Ishikawa (cell line): ENCODE measurements at regions not wholly inside any gene's neighbourhood (a gene's known extent, or its start where the extent isn't known, plus 50 kb on each side); places are given as distances from the start of the nearest gene placed in this dataset.

Experiments
- CEBPB ChIP-seq: IDR thresholded peaks from 2 replicates; pipeline ENCODE4 v1.6.1; 2012
- CREB1 ChIP-seq: IDR thresholded peaks from 2 replicates; pipeline ENCODE4 v1.6.1; 2012; ENCODE audit warnings: low read depth
- EP300 ChIP-seq: IDR thresholded peaks from 2 replicates; pipeline ENCODE4 v1.6.1; 2012; ENCODE audit warnings: borderline replicate concordance
- NFIC ChIP-seq: IDR thresholded peaks from 2 replicates; pipeline ENCODE4 v1.6.1; 2012
- RAD21 ChIP-seq: IDR thresholded peaks from 2 replicates; pipeline ENCODE4 v1.6.1; 2012; ENCODE audit warnings: low read depth
- REST ChIP-seq: IDR thresholded peaks from 2 replicates; pipeline ENCODE4 v1.6.1; 2012; ENCODE audit warnings: low read depth, mild to moderate bottlenecking
- TEAD4 ChIP-seq: IDR thresholded peaks from 2 replicates; pipeline ENCODE4 v1.6.1; 2012
- YY1 ChIP-seq: IDR thresholded peaks from 2 replicates; pipeline ENCODE4 v1.6.1; 2012; ENCODE audit warnings: low read depth

- TF ChIP-seq RAD21 = no peak
- no peak for TF ChIP-seq NFIC
- TF ChIP-seq EP300 = no peak
- no peak for TF ChIP-seq YY1
- no peak for TF ChIP-seq REST
- no peak for TF ChIP-seq CEBPB
- TF ChIP-seq TEAD4 = no peak
- TF ChIP-seq CREB1 = no peak
These were observed 71.9 kb downstream of the TBX3 start for GRCh38 chr12:114612062-114612461.
